Stimulated activated naive CD8-positive, alpha-beta T cell treated with anti-CD3 and anti-CD28 coated beads, Interleukin-15, Interleukin-2, amounts not matched to agents 100 ng/mL and 50 ng/mL, for 24 hours (primary cell): ENCODE measurements at regions not wholly inside any gene's neighbourhood (a gene's known extent, or its start where the extent isn't known, plus 50 kb on each side); places are given as distances from the start of the nearest gene placed in this dataset.
"Not testable (repeated sequence)": the region's sequence is repeated elsewhere in the genome, so short reads cannot be mapped to it uniquely, and the experiment has no call there.

Source experiments
- H3K27ac Mint-ChIP-seq: one replicate; pipeline ENCODE4 v1.8.0; 2021; ENCODE audit warnings: mild to moderate bottlenecking, mixed read lengths
- H3K27me3 Mint-ChIP-seq: one replicate; pipeline ENCODE4 v1.8.0; 2021; ENCODE audit warnings: mixed read lengths
- H3K36me3 Mint-ChIP-seq: one replicate; pipeline ENCODE4 v1.8.0; 2021; ENCODE audit warnings: low read depth, mixed read lengths
- H3K4me1 Mint-ChIP-seq: one replicate; pipeline ENCODE4 v1.8.0; 2021; ENCODE audit warnings: low read depth, mixed read lengths
- H3K4me3 Mint-ChIP-seq: one replicate; pipeline ENCODE4 v1.8.0; 2021; ENCODE audit warnings: mild to moderate bottlenecking, mixed read lengths
- H3K9me3 Mint-ChIP-seq: one replicate; pipeline ENCODE4 v1.8.0; 2021; ENCODE audit warnings: mixed read lengths

DNA sequence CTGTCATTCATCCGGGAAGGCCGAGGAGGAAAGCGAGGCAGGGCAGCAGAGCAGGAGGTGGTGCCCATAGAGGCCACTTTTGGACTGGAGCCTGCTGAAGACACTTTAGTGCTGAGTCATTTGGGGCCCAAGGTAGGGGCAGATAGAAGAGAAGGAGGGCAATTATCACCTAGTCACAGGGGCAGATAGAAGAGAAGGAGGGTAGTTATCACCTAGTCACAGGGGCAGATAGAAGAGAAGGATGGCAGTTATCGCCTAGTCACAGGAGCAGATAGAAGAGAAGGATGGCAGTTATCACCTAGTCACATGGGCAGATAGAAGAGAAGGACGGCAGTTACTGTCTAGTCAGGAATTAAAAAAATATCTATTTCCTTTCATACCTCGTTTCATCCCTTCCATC is 1372.6 kb downstream of the FOXD4L5 start:
- not testable (repeated sequence) for H3K4me1 Mint-ChIP-seq, H3K27me3 Mint-ChIP-seq, H3K36me3 Mint-ChIP-seq, H3K4me3 Mint-ChIP-seq, H3K27ac Mint-ChIP-seq
- peaks cover 10% of the 10 kb centered on the region for H3K9me3 Mint-ChIP-seq

DNA sequence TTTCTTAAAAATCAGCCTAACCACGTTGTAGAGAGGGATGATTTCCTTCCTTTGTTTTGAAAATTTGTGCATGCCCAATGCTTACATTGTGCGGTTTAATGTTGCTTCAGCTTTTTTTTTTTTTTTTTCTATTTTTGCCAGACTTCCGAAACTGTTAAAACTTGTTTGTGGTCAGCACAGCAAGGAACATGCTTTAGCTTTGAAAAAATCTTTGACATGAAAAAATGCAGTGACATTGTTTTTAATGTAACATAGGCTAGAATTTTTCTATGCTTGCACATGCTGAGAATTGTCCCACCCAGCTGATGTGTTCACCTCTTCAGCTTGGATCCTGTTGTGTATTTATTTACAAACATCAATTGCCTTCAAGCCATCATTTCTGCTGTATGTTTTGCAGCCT is 1375.9 kb downstream of the FOXD4L5 start:
- not testable (repeated sequence) for H3K27me3 Mint-ChIP-seq, H3K4me1 Mint-ChIP-seq, H3K27ac Mint-ChIP-seq, H3K4me3 Mint-ChIP-seq, H3K36me3 Mint-ChIP-seq
- H3K9me3 Mint-ChIP-seq, result peaks cover 12% of the 10 kb centered on the region

DNA sequence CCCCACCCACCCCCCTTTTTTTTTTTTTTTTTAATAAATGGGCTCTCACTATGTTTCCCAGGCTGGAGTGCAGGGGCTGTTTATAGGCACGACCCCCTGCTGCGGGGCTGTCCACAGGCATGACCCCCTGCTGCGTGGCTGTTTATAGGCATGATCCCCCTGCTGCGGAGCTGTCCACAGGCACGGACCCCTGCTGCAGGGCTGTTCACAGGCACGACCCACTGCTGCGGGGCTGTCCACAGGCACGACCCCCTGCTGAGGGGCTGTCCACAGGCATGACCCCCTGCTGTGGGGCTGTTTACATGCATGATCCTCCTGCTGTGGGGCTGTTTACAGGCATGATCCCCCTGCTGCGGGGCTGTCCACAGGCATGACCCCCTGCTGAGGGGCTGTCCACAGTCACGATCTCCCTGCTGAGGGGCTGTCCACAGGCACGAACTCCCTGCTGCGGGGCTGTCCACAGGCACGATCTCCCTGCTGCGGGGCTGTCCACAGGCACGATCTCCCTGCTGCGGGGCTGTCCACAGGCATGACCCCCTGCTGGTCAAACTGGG is 1385.3 kb downstream of the FOXD4L5 start:
- not testable (repeated sequence) for H3K27me3 Mint-ChIP-seq, H3K36me3 Mint-ChIP-seq, H3K27ac Mint-ChIP-seq, H3K4me1 Mint-ChIP-seq, H3K4me3 Mint-ChIP-seq
- peaks cover 15% of the 10 kb centered on the region for H3K9me3 Mint-ChIP-seq

DNA sequence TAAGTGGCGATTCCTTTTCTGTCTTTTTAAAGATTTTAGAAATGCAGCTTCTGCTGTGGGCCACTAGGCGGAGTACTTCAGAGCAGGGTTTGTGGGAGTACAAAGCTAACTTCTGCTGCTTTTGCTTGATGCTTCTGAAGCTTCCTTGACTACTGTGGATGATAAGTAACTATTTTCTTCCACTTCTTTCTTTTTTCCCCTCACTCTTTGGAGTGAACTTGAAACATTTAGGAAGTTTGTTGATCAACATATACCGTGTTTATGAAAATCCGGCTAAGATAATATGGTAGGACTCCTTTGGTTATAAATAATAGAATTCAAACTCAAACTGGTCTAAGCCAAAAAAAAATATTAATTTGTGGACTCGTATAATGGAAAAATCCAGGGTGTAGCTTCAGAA is 1403.6 kb downstream of the FOXD4L5 start:
- H3K27ac Mint-ChIP-seq, H3K9me3 Mint-ChIP-seq, H3K36me3 Mint-ChIP-seq, H3K27me3 Mint-ChIP-seq, H3K4me1 Mint-ChIP-seq, H3K4me3 Mint-ChIP-seq: not testable (repeated sequence)

DNA sequence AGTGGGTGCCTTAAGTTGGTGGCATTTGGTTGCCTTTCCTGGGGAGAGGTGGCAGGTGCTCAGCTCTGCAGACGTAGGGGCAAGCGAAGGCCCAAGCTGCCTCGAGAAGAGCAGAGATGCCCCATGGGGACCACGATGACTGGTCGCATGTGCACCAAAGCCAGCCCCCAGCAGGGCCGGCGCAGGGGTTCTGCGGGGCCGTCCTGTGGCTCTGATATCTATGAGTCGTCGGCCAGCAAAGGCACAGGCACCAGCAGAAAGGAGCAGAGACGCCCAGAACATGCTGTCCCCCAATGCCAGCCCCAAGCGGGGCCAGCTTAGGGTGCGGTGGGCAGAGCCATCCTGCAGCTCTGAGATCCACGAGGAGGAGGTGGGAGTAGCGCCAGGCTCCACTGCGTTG is 1408.6 kb downstream of the FOXD4L5 start:
- not testable (repeated sequence) for H3K27ac Mint-ChIP-seq, H3K27me3 Mint-ChIP-seq, H3K9me3 Mint-ChIP-seq, H3K4me3 Mint-ChIP-seq, H3K4me1 Mint-ChIP-seq, H3K36me3 Mint-ChIP-seq

DNA sequence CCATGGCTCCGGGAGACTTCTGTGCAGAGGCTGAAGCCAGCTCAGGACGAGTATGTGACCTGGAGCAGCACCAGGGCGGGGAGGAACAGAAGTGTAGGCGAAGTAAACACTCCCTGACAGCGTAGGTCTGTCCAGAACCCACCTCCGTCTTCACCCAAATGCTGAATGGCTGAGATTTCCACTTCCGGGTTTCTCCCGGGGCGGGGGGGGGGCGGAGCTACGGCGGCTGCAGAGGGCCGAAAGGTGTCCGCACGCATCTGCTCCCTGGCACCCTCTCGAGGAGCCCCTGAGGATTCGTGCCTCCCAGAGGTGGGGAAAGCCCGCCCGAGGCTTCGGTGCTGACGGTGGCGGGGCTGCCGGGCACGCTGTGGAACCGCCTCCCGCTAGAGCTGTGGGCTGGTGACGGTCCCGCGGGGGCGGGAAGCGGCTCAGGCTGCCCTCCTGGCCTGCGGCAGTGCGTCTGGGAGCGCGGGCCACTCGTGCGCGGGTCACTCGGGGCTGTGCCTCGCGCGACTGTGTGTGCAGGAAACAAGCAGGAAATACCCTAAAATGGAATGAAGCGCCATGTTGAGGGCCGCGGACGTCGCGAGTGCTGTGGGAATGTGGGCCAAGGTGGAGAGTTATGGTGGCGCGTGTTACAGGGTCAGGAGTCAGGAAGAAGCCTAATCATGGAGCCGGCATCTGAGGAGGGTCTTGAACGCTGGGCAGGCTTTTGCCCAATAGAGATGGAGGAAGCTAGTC is 1425.4 kb downstream of the FOXD4L5 start:
- no peaks in the 10 kb centered on the region for H3K36me3 Mint-ChIP-seq
- H3K9me3 Mint-ChIP-seq, result peaks cover 5% of the 10 kb centered on the region
- H3K4me1 Mint-ChIP-seq, result no peaks in the 10 kb centered on the region
- H3K27me3 Mint-ChIP-seq, result no peaks in the 10 kb centered on the region
- no peak overlapping the region for H3K27ac Mint-ChIP-seq
- H3K4me3 Mint-ChIP-seq, result peak overlapping the region; percentile 54

DNA sequence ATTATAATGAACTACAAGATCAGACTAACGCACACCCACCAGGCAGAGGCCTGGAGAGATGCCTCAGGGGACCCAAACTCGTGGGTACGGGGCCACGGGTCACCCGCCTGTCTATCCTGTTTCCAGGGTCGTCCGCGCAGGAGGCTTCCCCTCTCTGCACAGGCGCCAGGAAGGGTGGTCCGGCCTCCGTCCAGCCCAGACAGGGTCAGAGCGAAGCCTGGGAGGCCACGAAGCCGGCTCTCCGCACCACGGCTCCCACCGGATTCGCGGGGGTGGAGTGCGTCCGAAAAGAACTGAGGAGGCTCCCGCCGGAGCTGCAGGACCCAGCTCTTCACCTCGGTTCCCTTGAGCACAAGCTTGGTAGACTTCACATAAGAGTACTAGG is 1425.9 kb downstream of the FOXD4L5 start:
- peak overlapping the region; percentile 54 for H3K4me3 Mint-ChIP-seq
- H3K9me3 Mint-ChIP-seq, H3K27ac Mint-ChIP-seq, H3K4me1 Mint-ChIP-seq, H3K36me3 Mint-ChIP-seq, H3K27me3 Mint-ChIP-seq: not testable (repeated sequence)

DNA sequence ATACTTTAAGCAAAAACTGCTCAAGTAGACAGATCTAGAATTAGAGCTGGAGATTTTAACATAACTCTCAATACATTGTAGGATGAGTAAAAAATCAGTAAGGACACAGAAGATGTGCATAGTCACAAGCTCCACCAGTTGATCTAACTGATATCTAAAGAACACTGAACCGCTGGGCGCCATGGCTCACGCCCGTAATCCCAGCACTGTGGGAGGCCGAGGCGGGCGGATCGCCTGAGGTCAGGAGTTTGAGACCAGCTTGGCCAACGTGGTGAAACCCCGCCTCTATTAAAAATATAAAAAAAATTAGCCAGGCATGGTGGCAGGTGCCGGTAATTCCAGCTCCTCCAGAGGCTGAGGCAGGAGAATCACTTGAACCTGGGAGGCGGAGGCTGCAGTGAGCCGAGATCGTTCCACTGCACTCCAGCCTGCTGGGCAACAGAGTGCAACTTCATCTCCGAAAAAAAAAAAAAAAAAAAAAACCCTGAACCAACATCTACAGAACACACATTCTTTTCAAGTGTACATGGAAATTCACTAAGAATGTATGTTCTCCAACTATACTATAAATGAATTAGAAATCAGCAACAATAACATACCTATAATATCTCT is 1431.8 kb downstream of the FOXD4L5 start:
- not testable (repeated sequence) for H3K4me3 Mint-ChIP-seq, H3K4me1 Mint-ChIP-seq

DNA sequence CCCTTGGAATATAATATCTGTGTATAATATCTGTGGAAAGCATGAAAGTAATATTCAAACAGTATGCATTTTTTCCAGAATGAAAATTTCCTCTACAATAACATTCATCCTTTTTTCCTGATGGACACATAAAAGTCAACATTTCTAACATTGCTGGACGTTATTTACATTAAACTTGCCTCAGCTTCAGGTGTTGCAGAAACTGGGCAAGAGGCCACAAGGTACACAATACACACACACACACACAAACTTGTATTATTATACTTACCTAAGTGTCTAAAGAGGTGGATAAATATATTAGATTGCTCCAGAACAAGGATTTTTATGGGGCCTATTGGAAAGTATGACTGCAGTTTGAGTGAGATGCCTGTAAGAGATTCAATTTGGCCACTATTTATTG is 1460.2 kb downstream of the FOXD4L5 start:
- H3K27ac Mint-ChIP-seq, H3K4me3 Mint-ChIP-seq: not testable (repeated sequence)

More for the DNA sequence above, 1431.8 kb downstream of the FOXD4L5 start:
- not testable (repeated sequence) for H3K9me3 Mint-ChIP-seq, H3K36me3 Mint-ChIP-seq, H3K27ac Mint-ChIP-seq, H3K27me3 Mint-ChIP-seq

DNA sequence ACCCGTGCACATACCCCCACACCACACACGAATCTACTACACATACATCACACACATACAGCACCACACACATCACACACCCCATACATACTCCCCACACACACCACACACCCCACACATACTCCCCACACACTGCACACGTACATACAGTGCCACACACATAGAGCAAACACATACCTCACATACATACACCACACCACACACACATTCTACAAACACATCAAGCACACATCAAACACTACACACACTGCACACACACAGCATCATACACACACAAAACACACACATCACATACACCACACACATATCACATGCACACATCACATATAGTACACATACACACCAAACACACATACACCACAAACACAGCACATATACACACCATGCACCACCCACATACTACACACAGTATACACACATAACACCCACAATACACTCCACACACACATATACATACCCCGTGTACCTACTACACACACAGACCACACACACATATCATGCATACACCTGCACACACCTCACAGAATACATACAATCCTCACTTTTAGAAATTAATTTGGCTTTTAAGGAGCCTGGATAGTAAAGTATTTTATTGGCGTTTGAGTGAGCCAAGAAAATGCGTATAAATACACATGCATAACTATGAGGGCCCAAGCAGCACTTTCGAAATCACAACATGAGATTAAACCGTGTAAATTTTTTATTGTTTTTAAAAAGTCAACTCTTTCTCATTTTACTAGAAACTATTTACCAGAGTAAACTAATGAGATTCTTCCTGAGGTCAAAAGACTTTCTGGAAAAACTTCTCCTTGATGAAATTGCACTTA is 1461.4 kb downstream of the FOXD4L5 start:
- H3K9me3 Mint-ChIP-seq, result peaks cover 15% of the 10 kb centered on the region
- H3K36me3 Mint-ChIP-seq, H3K4me3 Mint-ChIP-seq, H3K4me1 Mint-ChIP-seq, H3K27me3 Mint-ChIP-seq, H3K27ac Mint-ChIP-seq: not testable (repeated sequence)

More for the DNA sequence above, 1460.2 kb downstream of the FOXD4L5 start:
- not testable (repeated sequence) for H3K4me1 Mint-ChIP-seq, H3K27me3 Mint-ChIP-seq, H3K36me3 Mint-ChIP-seq
- H3K9me3 Mint-ChIP-seq, result peaks cover 19% of the 10 kb centered on the region

DNA sequence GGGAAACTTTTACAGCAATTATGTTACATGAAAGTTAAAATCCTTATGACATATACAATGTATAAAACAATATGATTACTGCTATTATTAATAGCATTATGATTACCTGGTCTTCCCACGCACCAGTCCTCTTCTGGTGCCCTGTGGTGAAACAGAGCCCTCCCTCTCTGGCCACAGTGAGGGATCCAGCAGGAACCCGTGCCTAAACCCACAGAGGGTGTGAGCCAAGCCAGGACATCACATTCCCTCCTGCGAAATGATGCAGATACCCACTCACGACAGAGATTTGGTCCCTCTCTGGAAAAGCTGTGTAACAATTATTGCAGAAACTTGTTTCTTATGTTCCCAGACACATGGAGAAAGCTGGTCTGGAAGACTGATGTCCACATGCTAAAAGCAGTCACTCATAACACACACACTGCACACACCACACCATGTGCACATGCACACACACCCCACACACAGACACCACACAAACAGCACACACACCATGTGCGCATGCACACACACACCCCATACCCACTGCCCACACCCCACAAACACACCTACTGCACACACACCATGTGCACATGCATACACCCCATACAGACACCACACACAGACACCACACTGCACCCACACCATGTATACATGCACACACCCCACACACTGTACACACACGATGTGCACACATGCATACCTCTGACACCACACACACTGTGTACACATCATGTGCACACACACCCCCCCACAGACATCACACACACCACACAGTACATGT is 1462.2 kb downstream of the FOXD4L5 start:
- H3K36me3 Mint-ChIP-seq, H3K27ac Mint-ChIP-seq, H3K4me3 Mint-ChIP-seq, H3K4me1 Mint-ChIP-seq, H3K27me3 Mint-ChIP-seq: not testable (repeated sequence)
- peaks cover 18% of the 10 kb centered on the region for H3K9me3 Mint-ChIP-seq

DNA sequence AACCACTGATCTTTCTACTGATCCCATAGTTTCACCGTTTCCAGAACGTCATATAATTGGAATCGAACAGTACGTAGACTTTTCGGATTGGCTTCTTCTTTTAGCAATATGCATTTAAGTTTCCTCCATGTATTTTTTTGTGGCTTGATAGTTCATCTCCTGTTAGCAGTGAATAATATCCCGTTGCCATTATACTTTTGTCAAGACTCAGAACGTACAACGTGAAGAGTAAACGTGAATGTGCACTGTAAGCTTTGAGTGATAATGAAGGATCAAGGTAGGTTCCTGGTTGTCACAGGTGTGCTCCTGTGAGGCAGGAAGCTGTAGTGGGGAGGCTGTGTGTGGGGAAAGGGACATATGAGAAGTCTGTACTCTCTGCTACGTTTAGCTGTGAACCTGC is 1463.7 kb downstream of the FOXD4L5 start:
- not testable (repeated sequence) for H3K27ac Mint-ChIP-seq, H3K4me3 Mint-ChIP-seq, H3K36me3 Mint-ChIP-seq
- peaks cover 15% of the 10 kb centered on the region for H3K27me3 Mint-ChIP-seq
- peaks cover 18% of the 10 kb centered on the region for H3K9me3 Mint-ChIP-seq
- H3K4me1 Mint-ChIP-seq, result peaks cover 17% of the 10 kb centered on the region

DNA sequence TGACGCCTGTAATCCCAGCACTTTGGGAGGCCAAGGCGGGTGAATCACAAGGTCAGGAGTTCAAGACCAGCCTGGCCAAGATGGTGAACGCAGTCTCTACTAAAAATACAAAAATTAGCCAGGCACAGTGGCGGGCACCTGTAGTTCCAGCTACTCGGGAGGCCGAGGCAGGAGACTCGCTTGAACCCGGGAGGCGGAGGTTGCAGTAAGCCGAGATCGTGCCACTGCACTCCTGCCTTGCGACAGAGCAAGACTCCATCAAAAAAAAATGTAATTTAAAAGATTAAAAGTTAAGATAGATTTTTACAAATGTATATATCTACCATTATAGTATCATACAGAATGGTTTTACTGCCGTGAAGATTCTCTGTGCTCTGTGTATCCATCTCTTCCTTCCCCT is 1464.1 kb downstream of the FOXD4L5 start:
- Mint-ChIP-seq H3K27me3 (peaks cover 15% of the 10 kb centered on the region), H3K4me1 (peaks cover 17% of the 10 kb centered on the region), H3K9me3 (peaks cover 21% of the 10 kb centered on the region)
- H3K4me3 Mint-ChIP-seq, H3K27ac Mint-ChIP-seq, H3K36me3 Mint-ChIP-seq: not testable (repeated sequence)

DNA sequence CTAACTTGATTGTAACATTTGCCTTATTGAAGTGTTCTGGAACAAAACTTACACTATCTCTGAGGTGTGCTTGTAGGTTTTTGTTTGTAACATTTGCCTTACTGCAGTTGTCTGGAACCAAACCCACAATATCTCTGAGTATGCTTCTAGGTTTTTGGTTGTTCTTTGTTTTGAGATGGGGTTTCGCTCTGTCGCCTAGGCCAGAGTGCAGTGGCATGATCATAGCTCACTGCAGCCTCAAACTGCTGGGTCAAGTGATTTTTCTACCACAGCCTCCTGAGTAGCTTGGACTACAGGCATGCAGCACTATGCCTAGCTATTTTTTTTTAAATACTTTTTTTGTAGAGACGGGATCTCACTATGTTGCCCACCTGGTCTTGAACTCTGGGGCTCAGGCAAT is 1464.6 kb downstream of the FOXD4L5 start:
- not testable (repeated sequence) for H3K4me3 Mint-ChIP-seq
- peaks cover 17% of the 10 kb centered on the region for H3K4me1 Mint-ChIP-seq

More for the DNA sequence above, 1464.6 kb downstream of the FOXD4L5 start:
- not testable (repeated sequence) for H3K36me3 Mint-ChIP-seq, H3K27ac Mint-ChIP-seq
- H3K9me3 Mint-ChIP-seq, result peaks cover 22% of the 10 kb centered on the region
- peaks cover 15% of the 10 kb centered on the region for H3K27me3 Mint-ChIP-seq
